GM21717 (cell line): ENCODE measurements at regions not wholly inside any gene's neighbourhood (a gene's known extent, or its start where the extent isn't known, plus 50 kb on each side); places are given as distances from the start of the nearest gene placed in this dataset.

Experiments
- ATAC-seq: cut with Tn5 transposase; IDR thresholded peaks from one replicate; pipeline ENCODE4 v1.9.1; 2021; ENCODE audit warnings: mild to moderate bottlenecking, moderate library complexity; ENCODE audit not compliant: unreplicated experiment

DNA sequence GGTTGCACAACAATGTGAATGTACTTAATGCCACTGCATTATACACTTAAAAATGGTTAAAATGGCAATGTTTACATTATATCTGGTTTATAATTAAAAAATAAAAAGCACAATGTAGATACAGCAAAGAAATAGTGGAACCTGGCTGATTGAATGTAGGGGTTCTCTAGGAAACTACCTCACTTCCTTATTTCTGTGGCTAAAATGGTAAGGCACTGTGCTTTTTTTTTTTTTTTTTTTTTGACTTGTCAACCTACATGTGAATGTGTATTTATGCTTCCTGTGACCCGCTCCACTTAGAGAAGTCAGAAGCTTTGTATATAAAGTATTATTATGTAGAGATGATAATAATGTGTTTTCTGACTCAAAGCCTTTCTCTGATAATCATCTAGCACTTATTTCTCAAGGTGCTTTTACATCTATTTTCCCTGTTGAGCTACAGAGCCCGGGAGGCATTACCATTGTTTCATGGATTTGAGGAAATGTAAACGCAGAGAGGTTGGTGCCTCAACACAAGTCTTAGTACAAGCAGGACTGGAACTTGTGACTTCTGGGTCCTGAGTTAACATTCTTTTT, 55.0 kb downstream of the SOX4 start:
- ATAC-seq: no peak

DNA sequence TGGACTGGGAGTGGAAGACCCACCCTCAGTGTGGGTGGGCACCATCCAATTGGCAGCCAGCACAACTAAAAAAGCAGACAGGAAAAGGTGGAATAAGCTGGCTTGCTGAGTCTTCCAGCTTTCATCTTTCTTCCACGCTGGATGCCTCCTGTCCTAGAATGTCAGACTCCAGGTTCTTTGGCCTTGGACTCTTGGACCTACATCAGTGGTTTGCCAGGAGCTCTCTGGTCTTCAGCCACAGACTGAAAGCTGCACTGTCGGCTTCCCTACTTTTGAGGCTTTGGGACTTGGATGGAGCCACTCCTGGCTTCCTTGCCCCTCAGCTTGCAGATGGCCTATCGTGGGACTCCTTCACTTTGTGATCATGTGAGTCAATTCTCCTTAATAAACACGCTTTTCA, 59.8 kb downstream of the SOX4 start:
- ATAC-seq: no peak

DNA sequence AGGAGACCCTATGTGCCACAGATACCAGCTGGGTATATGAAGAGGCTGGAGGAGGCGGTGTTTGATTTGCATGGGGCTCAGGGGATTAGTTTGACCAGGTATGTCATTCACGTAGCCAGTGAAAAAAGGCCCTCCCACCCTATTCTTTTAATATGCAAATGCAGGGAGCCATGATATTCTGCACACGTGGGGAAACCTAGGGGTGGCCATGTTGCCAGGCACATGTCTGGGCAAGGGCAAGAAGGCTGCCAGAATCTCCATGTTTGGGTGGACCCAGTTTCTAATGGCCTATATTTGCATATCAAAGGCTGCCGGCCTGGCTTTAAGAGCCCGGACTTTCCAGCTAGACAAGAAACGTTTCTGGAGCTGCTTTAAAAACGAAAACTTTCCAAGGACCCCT, 60.4 kb downstream of the SOX4 start:
- no peak for ATAC-seq

DNA sequence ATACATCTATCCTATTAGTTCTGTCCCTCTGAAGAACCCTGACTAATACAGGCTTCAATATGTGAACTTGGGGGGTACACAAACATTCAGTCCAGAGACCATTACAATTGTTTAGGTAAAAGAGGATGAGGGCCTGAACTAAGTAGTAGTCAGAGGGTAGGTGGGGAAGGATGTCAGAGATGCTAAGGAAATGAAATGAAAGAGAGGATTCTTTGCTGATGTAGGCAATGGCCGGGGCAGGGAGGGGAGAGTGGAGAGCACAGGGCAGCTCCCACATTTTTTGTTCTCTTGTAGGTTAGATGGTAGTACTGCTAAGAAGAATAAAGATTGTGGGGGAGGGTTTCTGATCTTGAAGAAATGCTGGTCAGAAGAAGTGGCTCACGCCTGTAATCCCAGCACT, 60.8 kb downstream of the SOX4 start:
- ATAC-seq: no peak

DNA sequence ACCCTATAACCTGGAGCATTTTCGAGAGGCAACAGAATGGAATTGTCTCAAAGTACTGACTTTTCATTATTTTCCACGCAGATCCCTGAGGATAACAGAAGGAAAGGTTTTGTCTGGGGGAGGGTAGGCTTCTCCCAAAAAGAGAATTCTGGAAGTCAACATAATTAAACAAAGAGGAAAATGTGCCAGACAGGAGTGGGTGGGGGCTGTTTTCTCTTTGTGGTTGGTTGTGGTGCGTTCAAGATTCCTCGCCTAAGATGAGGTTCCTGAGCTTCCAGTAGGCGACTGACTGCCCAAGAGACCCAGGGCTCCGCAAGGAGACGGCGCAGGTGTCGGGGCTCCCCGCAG, 70.4 kb downstream of the SOX4 start:
- ATAC-seq: no peak

DNA sequence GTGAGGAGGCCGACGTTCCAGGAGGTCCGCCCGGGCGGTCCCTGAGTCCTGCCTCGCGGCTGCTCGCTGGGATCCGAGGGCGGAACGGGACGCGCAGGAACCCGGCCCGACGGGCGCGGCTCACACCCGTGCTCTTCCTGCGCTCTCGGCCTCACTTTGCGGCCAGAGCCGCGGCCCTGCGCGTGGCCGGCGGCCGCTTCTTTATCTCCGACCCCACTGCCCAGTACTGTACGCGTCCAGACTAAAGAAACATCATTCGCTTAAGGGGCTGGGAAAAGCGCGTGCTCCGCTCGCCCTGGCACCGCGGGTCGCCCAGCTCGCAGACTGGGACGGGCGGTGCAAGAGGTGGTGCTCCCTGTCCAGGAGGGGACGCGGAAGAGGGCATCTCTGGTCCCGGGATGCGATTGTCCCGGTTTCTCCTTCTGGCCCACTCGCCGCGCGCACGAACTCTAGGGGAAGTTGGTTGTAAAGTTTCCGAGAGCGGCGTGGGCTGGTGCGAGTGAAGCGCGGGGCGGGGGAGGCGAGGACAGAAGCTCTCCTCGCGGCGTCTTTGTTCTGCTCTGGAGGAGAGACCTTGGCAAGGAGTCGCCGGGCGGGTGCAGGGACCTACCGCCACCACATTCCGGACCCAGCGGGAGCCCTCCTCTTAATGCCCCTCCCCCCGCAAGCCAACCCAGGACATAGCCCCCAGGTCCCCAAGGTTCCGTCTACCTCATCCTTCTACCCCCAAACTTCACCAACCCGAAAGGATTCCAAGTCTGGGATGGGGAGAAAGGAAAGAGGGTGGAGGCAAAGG, 71.0 kb downstream of the SOX4 start:
- no peak for ATAC-seq

DNA sequence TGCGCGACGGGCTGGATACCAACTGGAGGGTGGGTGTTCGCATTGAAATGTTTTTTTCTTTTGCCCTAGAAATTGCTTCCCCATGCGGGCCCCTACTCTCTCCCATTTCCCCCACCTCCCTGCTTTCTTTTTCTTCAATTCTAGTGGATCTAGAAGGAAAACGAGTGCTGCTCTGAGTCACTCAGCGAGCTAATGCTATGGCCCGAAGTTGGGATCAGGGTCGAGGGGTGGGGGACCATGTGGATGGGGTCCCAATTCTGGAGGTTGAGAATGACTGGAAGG, 71.5 kb downstream of the SOX4 start:
- no peak for ATAC-seq

DNA sequence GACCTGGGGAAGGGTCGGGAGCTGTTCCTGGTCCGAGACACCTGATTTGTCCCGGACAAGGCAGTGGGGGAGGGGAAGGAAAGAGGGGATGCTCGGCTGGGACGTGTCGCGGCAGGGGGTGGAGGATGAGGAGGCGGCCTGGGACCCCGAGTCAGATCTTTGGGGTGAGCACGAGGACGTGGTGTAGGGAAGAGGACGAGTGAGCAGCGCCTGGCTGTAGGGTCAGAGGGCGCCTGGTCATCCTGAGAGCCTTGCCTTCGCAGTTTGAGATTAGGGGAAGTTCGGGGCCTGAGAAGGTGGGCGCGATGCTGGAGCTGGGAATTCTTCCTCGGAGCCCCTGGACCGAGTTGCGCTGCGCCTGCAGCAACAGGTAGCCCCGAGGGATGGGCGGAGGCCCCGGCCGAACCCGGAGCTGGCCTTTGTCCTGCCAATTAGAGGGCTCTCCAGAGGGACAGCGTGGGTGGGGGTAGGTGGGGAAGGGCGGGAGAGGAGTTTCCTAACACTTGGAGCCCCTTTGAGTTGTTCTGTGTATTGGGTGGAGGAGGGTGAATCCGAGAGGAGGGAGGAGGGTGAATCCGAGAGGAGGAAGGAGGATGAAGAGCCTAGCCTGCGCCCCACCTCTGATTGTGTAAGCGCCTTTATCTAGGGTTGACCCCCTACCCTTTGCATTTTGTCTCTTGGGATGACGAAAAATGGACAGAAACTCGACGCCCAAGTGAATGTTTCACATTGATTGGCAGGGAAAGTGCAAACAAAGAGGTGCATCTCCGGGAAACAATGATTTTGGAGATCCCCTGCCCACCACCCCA, 72.0 kb downstream of the SOX4 start:
- no peak for ATAC-seq

DNA sequence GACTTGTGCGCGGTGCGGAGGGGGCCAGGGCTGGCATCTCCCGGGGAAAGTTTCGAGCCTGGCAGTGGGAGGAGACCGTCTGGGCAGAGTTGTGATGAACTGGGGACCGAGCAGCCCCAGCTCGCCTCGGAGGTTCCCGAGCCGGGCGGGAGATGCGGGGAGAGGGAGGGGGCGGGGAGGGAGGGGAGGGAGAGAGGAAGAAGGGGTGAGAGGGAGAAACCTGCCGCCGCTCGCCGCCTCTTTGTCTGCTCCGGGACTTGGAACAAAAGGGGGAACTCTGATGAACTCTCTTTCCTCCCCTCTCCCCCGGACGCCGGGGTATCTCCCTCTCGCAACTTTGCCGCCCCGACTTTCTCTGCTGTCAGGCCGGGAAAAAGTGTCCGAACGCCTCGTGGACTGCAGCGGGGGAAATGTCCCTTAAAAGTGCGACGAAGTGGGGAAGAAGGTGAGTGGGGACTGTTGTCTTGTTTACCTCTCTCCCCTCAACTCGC, 72.7 kb downstream of the SOX4 start:
- no peak for ATAC-seq

DNA sequence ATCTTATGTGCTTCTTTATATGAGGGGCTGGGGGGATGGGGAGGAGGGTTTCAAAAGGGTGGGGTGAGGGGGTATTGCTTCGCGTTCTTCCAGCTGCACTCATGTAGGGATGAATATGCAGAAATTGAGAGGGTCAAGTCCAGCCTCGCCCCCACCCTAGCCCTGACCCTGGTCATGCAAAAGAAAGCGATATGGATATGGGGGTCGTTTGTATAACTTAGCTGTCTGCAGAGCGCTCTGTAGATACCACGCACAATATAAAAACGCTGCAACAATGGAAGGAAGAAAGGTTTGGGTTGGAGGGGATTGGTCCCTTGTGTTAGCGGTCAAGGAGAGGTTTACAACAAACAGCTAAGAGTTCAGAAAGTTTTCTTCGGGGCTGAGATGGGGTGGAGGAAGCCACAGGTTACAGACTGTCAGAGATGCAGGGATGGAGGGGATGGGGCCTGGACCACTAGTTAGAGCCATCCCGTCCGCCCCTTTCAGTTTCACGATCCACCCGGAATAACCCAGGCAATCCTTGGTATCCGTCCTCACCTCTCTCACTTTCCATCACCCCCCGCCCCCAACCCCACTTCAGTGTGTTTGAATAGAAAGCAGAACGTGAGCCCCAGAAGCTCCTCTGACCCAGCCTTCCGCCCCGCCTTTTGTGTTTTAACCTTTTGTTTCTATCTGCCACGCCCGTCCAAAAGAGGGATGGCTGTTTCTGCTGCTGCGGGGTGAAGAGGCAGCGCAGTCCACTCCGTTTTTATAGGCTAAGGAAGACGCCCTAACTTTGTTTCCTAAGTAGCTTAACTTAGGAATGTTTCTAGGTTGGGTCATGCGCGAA, 73.5 kb downstream of the SOX4 start:
- ATAC-seq: no peak

DNA sequence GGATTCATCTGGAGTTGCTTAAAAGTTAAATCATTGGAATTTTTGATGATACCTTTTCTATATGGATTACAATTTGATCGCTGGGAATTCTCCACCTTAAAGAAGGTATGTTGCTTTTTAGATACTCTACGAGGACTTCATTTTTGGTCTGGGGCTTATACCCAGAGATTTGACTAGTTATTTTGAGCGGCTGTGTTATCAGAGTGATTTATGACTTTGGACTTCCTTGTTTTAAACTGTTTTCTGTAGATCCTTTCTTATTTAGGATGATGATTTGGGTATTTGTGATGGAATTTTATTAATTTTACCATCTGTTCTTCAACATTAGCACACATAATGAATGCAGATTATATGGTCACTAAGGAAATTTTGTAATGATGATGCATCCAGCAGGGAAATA, 75.2 kb downstream of the SOX4 start:
- no peak for ATAC-seq

DNA sequence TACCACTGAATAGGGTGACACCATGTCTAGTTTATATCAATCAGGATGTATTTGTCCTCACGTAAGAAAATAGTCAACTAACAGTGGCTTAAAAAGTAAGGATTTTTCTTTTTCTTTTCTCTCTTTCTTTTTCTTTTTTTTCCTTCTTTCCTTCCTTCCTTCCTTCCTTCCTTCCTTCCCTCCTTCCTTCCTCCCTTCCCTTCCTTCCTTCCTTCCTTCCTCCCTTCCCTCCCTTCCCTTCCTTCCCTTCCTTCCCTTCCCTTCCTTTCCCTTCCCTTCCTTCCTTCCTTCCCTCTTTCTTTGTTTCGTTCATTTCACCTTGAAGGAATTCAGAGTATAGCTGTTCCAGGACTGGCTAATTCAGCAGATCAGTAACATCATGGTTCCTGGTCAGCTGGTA, 83.2 kb downstream of the SOX4 start:
- ATAC-seq: no peak

DNA sequence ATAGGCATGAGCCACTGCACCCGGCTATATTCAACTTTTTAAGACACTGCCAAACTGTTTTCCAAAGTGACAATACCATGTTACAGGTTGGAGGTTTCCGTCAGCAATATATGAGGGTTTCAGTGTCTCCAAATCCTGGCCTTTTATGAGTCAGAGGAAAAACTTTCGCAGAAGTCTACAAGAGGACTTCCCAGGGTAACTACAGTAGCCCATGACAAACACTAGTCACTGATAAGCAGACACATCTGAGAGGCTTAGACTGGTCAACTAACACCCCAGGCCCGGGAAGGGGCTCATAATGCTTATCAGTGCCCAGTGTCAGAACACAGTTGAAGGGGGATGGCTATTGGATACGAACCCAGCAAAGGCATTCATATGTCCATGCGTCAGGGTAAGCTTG, 85.4 kb downstream of the SOX4 start:
- ATAC-seq: no peak

DNA sequence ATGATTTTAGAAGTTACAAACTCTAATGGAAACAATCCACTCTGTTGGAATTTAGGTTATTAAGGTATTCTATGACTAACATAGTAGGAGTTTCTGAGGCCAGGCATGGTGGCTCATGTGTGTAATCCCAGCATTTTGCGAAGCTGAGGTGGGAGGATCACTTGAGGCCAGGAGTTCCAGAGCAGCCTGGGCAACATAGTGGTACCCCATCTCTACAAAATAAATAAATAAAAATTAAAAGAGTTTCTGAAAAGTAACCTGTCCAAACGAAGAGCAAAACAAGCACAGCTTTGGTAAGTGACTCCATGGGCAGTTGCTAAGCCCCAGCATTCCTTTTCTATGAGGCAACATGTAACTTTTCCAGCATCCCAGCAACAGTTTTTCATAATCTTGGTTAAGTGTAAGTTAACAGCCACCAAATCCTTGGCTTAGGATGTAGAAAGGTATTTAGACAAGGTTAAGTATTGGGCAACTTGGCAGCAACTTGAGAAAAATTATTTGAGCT, 86.3 kb downstream of the SOX4 start:
- ATAC-seq: no peak

DNA sequence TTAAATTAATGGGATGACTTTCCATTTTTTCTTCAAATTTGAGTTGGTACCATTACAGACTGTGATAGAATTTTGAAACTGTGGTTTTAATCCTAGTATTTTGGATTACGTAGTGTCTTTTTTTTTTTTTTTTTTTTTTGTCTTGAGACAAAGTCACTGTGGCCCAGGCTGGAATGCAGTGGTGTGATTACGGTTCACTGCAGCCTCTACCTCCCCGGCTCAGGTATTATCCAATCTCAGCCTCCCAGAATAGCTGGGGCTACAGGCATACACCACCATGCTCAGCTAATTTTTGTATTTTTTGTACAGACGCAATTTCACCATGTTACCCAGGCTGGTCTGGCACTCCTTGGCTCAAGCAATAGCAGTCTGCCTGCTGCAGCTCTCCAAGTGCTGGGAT, 87.1 kb downstream of the SOX4 start:
- no peak for ATAC-seq

DNA sequence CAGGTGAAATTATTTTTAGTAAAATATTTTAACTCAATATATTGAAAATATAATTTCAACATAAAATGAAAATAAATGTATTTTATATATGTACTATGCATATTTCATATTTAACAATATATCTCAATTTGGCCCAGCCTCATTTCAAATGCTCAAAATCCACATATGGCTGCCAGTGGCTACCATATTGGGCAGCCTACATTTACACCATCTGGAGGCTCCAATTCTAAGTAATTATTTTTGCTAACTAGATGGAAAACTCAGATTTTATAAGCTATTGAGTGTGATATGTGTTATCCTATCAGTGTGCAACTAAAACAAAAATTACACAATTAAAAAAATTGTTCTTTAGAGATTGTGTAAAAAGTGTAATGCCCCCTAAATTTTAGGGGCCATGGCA, 96.9 kb downstream of the SOX4 start:
- no peak for ATAC-seq

DNA sequence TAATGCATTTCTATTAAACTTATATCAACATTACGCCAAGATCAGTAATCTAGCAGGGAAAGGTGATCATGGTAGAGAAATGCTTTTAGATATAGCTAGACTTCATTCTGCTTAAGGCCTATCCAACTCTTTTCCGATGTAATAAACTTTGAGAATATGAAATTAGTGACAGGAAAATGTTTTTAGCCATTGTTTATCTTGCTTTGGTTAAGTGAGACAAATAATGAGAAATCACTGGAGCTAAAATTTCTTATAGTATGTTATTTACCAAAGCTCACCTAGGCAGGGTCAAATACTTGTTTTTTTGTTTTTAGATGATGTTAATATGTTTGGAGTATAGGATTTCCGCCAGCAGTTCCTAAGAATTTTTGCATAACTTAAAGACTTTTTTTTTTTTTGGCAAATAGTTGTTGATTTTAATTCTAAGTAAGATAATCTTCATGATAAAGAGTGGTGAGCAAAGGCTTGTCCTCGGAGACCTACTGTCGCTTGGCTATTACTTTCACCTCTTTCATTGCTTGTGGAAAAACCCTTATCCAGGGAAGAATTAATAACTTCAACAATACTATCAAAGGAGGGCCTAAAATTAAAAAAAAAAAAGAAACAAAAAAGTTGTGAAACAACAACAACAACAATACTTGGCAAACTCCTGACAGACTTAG, 98.3 kb downstream of the SOX4 start:
- ATAC-seq: no peak

DNA sequence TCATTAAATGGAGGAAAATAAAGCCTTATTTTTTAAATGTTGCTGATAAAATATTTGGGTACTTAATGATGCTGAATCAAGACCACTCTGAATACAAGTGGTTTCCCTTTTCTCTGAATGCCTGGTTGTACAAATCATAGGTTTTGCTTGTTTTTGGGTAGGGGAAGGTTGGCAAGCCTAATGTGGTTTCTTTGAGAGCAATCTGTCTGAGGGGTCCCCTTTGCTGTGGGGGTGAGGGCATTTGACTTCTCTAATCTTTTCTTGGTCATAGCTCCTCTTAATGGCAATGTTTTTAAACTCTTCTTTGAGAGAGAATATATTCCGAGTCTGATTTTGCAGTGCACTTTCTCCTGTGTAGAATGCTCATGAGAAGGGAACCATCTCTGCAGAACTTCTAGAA, 99.2 kb downstream of the SOX4 start:
- ATAC-seq: no peak

DNA sequence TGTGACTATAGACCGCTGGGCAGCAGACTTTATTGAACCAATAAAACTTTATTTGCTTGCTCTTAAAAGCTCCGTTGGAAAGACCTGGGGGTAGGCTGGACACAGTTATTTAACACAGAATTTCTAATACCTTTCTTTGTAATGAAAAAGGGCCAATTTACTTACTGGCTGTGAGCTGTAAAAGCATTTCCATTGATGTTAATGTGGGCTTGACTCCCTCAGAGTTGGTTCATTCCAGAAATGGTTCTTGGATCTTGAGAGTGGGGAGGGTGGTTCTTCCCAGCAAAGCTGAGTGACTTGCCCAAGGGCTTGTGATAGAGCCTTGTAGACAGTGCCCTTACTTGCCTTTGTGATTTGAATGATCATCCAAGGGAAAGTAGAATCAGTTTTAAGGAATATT, 100.6 kb downstream of the SOX4 start:
- no peak for ATAC-seq

DNA sequence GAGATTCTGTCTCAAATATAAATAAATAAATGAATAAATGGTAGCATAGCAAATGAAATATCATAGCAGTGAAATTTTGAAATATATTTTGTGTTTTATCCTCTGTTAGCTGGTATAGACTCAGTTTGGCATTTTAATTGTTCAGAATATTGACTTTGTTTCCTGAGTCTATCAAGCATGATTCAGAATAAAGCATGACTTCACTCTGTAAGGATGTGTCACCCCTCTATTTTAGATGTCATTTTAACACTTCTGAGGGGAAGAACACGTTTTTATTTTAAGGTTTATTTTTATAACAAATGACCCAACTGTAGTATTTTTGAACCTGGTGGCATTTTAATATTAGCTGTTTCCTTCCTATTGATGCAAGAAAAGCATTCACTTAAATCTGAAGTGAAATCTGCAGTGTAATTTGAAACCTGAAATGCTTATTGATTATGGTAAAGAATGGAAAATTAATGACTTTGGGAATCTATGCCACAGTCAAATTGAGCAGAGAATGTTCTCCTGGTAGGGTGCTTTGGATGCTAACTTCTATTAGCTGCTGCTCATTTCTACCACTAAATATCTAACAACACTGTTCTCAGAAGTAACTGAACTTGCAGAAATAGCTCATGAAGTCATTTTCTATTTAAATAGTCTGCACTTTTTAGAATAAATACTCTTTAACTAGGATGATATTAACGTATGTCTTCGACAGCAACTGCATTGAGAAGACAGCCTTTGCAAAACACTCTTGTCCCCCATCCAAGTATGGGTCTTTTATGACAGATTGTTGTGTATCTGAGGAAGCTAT, 114.2 kb downstream of the SOX4 start:
- no peak for ATAC-seq
